22Rv1 (cell line): ENCODE measurements at regions not wholly inside any gene's neighbourhood (a gene's known extent, or its start where the extent isn't known, plus 50 kb on each side); places are given as distances from the start of the nearest gene placed in this dataset.

Source experiments
- ZFX ChIP-seq: fragments of 450-650 bp; IDR thresholded peaks from 2 replicates; pipeline ENCODE4 v1.6.1; 2017; ENCODE audit warnings: antibody characterized with exemption, borderline replicate concordance
- TF ChIP-seq, protein P1 (sequence below): fragments of 450-650 bp; IDR thresholded peaks from 2 replicates; pipeline ENCODE4 v1.5.1; 2017; ENCODE audit warnings: mild to moderate bottlenecking

DNA sequence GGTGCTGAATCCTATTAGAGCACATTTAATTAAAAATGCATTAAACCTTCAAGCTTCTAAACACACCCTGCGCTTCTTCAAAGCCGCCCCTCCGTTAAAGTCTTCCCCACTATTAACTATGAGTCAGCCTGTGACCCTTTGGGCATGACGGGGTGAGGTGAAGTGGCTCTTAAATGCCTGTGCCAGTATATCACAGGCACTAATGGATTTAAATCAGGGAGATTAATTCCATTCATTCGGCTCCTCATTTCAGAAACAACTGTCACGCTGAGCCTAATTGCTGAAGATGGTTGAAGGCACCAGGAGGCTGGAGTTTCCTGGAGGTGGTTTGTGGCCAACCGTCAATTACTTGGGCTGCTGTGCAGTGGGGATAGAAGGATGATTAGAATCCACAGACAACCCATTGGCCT, 192.6 kb upstream of the MSX2 start:
- TF ChIP-seq, protein P1, sequence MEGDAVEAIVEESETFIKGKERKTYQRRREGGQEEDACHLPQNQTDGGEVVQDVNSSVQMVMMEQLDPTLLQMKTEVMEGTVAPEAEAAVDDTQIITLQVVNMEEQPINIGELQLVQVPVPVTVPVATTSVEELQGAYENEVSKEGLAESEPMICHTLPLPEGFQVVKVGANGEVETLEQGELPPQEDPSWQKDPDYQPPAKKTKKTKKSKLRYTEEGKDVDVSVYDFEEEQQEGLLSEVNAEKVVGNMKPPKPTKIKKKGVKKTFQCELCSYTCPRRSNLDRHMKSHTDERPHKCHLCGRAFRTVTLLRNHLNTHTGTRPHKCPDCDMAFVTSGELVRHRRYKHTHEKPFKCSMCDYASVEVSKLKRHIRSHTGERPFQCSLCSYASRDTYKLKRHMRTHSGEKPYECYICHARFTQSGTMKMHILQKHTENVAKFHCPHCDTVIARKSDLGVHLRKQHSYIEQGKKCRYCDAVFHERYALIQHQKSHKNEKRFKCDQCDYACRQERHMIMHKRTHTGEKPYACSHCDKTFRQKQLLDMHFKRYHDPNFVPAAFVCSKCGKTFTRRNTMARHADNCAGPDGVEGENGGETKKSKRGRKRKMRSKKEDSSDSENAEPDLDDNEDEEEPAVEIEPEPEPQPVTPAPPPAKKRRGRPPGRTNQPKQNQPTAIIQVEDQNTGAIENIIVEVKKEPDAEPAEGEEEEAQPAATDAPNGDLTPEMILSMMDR = no peak
- TF ChIP-seq ZFX = no peak
